ENCODE measurements at regions not wholly inside any gene's neighbourhood (a gene's known extent, or its start where the extent isn't known, plus 50 kb on each side); places are given as distances from the start of the nearest gene placed in this dataset.

DNA sequence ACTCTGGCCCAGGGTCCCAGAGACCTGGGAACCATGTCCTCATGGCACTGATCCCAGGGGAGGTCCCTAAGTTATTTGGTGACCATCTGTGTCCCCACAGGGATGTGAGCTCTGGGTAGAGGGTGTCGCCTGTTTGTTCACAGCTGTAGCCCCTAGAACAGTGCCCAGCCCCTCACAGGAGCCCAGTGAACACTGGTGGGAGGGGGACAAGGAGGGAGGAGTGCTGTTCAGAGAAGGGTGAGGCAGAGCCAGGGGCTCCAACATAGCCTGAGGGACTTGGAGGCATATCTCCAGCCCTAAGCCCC is 450.4 kb downstream of the MATN1 start:
- TF ChIP-seq, protein P1, sequence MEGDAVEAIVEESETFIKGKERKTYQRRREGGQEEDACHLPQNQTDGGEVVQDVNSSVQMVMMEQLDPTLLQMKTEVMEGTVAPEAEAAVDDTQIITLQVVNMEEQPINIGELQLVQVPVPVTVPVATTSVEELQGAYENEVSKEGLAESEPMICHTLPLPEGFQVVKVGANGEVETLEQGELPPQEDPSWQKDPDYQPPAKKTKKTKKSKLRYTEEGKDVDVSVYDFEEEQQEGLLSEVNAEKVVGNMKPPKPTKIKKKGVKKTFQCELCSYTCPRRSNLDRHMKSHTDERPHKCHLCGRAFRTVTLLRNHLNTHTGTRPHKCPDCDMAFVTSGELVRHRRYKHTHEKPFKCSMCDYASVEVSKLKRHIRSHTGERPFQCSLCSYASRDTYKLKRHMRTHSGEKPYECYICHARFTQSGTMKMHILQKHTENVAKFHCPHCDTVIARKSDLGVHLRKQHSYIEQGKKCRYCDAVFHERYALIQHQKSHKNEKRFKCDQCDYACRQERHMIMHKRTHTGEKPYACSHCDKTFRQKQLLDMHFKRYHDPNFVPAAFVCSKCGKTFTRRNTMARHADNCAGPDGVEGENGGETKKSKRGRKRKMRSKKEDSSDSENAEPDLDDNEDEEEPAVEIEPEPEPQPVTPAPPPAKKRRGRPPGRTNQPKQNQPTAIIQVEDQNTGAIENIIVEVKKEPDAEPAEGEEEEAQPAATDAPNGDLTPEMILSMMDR (IDR thresholded peaks at IDR 0.05): no peak
- TF ChIP-seq POLR2A (IDR thresholded peaks at IDR 0.05) (no peak), POLR2AphosphoS5 (IDR thresholded peaks at IDR 0.05) (no peak), EP300 (IDR thresholded peaks at IDR 0.05) (no peak)
